HS-27A (cell line): ENCODE measurements at regions not wholly inside any gene's neighbourhood (a gene's known extent, or its start where the extent isn't known, plus 50 kb on each side); places are given as distances from the start of the nearest gene placed in this dataset.
"Not testable (repeated sequence)": the region's sequence is repeated elsewhere in the genome, so short reads cannot be mapped to it uniquely, and the experiment has no call there.

Experiments
- DNase-seq: peaks from one replicate; pipeline ENCODE4 v3.0.0-alpha.2; 2012; ENCODE audit warnings: low read depth, missing footprints

- DNase-seq: no peak
These were observed 441.9 kb upstream of the GRM3 start for GRCh38 chr7:86201767-86202166.

- DNase-seq: no peak
These were observed 443.7 kb upstream of the GRM3 start for GRCh38 chr7:86199881-86200614.

DNA sequence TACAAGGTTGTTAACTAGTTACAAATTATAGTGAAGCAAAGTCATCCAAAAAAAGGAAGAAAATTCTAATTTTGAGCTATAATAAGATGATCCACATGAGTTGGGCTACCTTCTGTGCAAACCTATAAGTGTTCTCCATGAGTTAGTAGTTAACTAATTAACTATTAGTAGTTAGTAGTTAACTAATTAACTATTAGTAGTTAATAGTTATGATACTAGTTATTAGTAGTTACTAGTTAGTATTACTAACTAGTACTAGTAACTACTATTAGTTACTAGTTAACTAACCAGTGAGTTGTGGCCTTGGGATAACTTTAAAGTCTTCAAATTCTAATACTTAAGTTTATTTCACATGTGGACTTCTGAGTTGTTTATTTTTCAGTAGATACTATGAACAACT is 453.4 kb upstream of the GRM3 start:
- DNase-seq: no peak

- DNase-seq: no peak
These were observed 462.2 kb upstream of the GRM3 start for GRCh38 chr7:86181474-86181873.

DNA sequence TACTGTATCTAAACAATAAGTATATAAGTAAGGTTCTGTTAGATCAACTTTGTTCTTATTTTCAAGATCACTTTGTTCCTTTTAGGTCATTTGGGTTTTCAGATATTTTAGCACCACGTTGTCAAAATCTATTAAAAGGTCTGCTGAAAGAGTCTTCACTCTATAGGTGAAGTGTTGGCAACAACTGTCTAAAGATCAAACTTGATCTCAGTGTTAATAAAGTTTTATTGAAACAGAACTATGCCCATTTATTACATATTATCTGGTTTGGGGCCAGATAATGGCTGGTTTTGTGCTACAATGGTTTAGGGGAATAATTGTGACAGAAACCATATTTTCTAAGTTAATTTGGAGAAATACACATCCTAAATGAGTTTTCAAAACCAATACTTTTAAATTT is 478.9 kb upstream of the GRM3 start:
- DNase-seq: no peak

GRCh38 chr7:86158111-86158510 is 485.6 kb upstream of the GRM3 start:
- DNase-seq: no peak

GRCh38 chr7:86155623-86156022 is 488.1 kb upstream of the GRM3 start:
- DNase-seq: no peak

- DNase-seq: no peak
These were observed 490.8 kb upstream of the GRM3 start for GRCh38 chr7:86152926-86153325.

DNA sequence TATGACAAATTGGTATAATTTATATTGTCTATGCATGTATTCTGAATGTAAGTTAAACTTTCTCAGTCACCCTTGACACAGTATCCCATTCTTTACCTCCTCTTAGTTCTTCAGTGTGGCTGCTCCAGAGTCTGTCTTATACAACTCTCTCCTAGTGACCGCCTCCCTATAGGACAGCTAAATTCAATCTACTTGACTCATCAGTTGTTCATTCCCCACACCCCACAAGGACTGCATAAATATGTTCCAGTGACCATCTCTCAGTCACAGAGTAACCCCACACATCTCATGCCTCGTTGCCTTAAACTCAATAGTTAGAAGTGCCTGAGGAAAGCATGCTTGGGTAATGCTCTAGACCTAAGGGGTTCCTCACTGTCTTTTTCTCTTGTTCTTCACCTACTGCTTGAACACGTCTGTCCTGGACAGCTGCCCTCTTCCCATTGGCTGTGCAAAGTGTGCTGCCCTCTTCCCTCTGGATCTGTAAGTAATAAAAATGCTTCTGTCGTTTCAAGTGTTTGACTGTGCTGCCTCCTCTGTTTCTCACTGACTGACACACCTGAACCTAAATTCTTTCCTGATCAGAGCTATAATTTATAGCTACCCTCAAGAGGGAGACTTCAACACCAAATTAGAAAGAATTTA is 494.6 kb upstream of the GRM3 start:
- DNase-seq: no peak

DNA sequence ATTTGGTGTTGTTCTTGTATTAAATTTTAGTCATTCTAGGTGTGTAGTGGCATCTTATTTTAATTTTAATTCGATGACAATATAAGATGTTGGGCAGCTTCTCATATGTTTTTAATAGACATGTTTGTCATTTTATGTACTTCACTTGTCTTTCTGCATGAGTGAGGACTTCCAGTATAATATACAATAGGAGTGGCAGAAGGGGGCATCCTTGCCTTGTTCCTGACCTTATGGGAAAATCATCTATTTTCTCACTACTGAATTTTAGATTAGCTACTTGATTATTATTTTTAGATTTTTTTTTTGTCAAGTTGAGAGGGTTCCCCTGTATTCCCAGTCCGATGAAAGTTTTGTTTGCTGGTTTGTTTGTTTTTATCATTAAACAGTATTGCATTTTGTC is 495.2 kb upstream of the GRM3 start:
- no peak for DNase-seq

- no peak for DNase-seq
These were observed 506.4 kb upstream of the GRM3 start for GRCh38 chr7:86137343-86137742.

DNA sequence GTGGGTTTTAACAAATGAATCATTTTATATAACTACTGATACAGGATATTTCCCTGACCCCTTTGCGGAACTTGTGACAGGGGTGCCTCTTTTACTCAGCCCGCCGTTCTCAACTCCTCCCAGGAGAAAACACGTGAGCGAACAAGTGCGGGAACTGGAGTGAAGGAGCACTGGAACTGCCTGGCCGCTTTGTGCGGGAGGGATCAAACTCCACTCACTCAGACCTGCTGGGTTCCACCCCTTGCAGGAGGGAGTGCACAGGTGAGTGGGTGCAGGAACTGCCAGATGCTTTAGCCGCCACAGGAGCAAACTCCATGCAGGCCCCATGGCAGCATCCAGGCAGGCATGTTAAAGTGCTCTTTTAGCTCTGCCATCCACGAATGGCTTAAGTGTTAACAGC is 513.4 kb upstream of the GRM3 start:
- no peak for DNase-seq

GRCh38 chr7:86123476-86123875 is 520.2 kb upstream of the GRM3 start:
- DNase-seq: no peak

- DNase-seq: no peak
These were observed 549.5 kb upstream of the GRM3 start for GRCh38 chr7:86094166-86094669.

DNA sequence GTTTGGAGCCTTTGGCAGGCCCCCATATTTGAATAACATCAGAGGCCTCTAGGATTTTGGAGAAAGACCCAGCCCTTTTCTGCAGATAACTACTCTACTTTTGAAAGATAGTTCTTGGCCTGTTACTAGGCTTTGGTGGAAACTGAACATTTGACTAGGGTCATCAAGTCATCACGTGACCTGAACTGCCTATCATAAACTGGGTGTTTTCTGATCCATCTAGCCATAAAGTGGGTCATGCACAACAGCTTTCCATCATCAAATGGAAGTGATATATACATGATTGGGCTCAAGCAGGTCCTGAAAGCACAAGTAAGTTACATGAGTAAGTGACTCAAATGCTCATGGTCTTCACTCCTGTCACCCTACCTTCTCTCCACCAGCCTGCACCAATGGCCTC is 552.3 kb upstream of the GRM3 start:
- no peak for DNase-seq

- DNase-seq: no peak
These were observed 554.3 kb upstream of the GRM3 start for GRCh38 chr7:86089455-86089854.

DNA sequence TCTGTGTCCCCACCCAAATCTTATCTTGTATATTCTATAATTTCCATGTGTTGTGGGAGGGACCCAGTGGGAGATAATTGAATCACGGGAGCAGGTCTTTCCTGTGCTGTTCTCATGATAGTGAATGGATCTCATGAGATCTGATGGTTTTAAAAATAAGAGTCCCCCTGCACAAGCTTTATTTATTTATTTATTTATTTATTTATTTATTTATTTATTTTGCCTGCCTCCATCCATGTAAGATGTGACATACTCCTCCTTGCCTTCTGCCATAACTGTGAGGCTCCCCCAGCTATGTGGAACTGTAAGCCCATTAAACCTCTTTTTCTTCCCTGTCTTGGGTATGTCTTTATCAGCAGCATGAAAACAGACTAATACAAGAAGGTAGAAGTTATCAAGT is 579.1 kb upstream of the GRM3 start:
- DNase-seq: not testable (repeated sequence)

DNA sequence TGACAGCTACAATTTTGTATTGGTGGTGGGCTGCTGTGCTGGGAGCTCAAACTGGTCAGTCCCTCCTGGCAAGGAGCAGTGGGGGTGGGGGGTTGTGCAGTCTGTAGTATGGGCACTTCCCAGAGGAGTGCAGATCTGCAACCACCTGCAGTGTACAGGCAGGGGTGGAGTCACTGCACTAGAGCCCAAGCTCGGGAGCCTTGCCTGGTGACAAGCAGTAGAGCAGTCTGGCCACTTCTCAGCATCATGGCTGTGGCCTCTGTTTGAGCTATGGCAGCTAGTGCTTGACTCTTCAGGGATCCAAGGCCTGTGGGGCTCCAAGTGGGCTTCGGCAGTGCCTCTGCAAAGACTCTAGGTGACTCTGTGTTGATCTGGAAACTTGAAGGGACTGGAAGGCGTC is 585.1 kb upstream of the GRM3 start:
- no peak for DNase-seq

DNA sequence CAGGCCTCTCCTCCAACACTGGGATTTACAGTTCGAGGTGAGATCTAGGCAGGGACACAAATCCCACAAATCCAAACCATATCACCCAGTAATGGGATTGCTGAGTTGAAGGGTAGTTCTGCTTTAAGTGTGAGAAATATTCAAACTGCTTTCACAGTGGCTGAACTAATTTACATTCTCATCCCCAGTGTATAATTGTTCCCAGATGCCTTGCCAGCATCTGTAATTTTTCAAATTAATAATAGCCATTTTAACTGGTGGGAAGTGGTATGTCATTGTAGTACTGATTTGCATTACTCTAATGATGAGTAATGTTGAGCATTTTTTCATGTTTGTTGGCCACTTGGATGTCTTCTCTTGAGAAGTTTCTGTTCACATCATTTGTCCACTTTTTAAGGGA is 592.8 kb upstream of the GRM3 start:
- no peak for DNase-seq

DNA sequence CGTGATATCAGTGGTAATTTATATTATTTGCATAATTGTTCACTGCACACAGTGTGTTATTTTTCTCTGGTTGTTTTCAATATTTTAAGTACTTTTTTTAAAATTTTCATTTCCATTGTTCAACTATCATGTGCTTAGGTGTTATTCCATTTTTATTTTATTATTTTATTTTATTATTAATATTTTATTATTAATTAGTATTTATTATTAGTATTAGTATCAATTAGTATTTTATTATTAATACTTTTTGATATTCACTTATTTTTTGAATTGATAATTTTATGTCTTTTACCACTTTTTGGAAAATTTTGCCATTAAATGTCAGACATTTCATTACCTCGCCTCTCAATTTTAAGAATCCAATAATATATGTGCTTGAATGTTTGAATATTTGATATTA is 593.8 kb upstream of the GRM3 start:
- DNase-seq: no peak

GRCh38 chr7:86045197-86045596 is 598.5 kb upstream of the GRM3 start:
- not testable (repeated sequence) for DNase-seq

DNA sequence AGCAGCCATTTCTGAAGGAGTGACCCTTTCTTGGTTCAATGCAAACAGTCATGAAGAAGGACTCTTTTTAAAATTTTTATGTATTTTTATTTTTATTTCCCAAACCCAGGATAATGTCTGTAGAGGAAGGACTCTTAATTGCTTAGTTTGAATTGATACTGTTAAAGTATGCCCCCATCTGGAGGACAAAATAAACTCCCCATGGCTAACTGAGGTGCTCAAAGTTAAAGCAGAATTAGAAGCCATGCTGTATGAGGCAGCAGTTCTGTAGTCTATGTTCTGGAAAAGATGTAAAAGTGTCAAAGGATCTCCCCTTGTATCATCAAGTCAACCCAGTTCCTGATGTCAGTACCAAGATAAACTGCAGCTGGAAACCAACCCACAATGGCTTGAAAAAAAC is 617.9 kb upstream of the GRM3 start:
- DNase-seq: no peak

- no peak for DNase-seq
These were observed 630.0 kb upstream of the GRM3 start for GRCh38 chr7:86013662-86014061.

DNA sequence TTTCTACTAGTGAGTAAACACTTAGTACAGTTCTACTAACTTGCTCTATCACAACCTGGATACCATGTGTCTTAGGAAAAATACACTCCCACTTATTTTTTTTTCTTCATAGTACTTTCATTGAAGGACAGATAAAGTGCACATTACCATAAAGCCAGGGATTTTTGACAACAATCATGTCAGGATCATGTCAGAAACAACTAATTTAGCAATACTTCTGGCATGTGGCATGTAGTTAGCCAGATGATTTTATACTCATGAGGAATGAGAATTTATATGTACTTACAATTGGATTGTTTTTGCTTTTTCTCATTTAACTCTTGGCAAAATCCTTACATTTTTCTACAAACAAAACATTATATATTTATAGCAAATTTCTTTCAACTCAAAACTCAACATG is 630.7 kb upstream of the GRM3 start:
- DNase-seq: no peak
